Fibroblast of skin of left quadriceps (primary cell): ENCODE measurements at regions not wholly inside any gene's neighbourhood (a gene's known extent, or its start where the extent isn't known, plus 50 kb on each side); places are given as distances from the start of the nearest gene placed in this dataset.
A peak's percentile ranks its signal among the peaks of the same experiment; 100 is the strongest.
"Not testable (repeated sequence)": the region's sequence is repeated elsewhere in the genome, so short reads cannot be mapped to it uniquely, and the experiment has no call there.

ENCODE experiments used
- DNase-seq, 2 experiments: peaks; one replicate each; pipeline ENCODE4 v3.0.0-alpha.2; 2013; ENCODE audit warnings: low read depth in 2 of 2

DNA sequence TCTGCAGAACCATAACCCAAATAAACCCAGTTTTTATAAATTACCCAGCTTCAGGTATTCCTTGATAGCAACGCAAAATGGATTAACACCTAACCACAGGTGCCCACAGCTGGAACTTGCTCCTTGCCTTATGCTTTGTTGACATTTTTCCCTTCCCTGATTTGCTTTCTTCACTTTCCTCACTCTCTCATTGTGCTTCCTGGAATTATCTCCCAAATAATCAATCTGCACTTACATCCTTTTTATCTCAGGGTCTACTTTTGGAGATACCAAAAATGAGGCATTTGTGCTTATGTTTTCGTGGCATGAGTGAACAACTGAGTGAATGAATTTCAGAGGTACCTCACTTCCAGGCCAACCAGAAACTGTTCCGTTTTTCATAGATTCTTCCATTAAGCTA lies 374.3 kb downstream of the DOK5 start:
- no peak for DNase-seq

DNA sequence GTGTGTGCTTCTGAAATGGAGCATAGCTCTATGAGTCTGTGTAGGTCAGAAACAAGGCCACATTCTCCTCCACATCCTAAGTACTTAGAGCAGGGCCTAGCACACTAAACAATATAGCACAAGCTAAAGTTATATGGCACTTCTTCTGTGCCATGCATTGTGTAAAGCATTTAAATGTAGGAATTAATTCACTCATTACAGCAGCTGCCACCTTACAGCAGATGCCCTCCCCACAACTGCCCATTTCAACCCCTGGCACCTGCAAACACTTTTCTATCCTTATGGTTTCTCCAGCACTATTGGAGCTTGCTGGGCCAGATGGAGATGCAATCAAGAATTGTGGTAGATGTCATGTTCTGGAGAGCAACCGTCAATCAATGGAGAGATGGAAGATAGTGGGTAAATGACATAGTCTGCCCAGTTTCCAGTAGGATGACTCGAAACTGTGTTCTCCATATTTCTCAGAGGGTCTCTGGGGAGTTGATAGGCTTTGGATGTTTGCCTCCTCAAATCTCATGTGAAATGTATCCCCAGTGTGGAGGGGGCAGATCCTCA lies 373.7 kb downstream of the DOK5 start:
- DNase-seq, result no peak

DNA sequence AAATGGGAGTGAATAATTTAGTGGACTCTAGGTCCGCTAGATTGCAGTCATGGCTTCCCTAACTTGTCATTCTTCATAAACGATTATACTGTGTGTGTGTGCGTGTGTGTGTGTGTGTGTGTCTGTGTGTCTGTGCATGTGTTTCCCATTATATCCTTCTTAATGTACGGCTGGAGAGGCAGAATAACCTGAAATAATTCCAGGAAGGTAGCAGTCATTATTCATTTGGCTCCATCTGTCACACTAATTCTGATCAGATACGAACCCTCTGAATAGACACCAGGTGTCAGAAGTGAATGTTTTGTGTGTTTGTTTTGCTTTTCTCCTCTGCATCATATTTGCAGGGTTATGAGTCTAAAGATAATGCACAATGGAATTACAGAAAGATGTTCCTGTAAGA lies 372.9 kb downstream of the DOK5 start:
- DNase-seq, result no peak

GRCh38 chr20:54846948-54847347 lies 371.6 kb downstream of the DOK5 start:
- DNase-seq, result no peak

DNA sequence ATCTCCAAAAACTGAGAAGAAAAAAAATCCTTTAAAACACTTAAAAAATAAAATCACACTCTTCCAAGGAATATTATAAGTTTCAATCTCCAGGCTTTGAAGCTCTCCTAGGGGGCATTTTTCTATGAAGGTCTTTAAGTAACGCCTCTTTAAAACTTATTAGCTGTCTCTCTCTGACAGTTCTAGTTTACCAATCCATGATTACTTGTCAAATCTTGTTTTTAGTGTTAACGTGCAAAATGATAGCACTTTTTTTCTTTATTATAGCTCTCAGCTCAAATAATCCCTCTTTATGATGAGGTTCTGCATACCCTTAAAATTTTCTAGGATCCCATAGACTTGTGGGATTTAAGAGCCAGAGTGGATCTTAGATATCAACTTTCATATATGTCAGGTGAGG lies 369.0 kb downstream of the DOK5 start:
- DNase-seq, result no peak

- DNase-seq, result no peak
These were observed 368.5 kb downstream of the DOK5 start for GRCh38 chr20:54843865-54844264.

GRCh38 chr20:54843431-54843830 lies 368.0 kb downstream of the DOK5 start:
- no peak for DNase-seq

DNA sequence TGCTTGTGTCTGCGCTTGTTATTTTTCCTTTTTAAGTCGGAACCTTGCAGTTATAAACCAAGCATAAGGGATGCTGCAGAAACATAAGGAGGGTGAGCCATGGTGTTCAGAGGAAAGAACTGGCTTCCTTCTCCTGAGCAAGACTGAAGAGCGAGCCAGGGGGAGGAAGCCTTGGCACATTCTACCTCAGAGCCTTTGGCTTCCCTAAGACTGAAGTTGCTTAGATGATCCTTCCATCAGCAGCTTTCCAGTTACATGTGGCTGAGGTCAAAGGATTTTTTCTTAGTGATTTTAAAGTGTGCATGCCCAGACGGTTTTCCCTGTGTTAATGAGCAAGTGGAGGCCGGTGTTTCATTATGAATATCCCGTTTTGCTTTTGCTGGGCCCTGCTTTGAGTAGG lies 363.8 kb downstream of the DOK5 start:
- no peak for DNase-seq

DNA sequence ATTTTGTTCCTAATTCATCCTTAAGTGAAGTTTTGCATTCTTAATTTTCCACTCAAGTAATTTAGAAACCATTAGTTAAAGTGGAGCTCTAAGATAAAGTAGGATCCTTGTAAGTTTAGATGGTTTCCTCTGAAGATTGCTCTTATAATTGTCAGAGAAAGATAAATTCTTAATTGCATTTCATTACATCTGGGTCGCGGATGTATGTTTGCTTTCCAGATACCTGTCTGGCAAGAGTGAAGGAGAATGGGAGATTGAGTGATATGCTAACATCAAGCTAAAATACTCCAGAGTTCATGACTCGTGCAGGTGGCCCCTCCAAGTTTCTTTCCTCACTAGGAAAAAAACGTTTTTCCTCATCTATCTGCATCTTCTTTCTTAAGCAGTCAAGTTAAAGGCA lies 361.8 kb downstream of the DOK5 start:
- DNase-seq, result no peak

DNA sequence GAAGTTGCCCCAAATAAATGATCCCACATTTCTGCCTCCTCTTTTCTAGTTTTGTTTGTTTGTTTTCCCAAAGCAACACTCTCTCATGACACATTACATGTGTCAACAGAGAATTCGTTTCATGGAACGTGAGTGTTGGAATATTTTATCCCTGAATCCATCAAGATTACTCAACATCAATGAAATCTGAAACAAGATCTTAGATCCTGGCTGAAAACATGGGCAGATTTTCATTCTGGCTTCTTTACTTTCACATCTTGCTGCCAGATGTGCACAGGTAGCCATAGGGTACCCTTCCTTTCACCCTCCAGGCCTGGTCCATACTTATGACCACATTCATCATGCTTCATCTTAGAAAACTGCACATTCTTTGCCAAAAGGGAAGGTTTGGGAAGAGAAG lies 347.0 kb downstream of the DOK5 start:
- peak; percentile 5 to 6 for DNase-seq

- DNase-seq, result no peak
These were observed 345.0 kb downstream of the DOK5 start for GRCh38 chr20:54820392-54820791.

- no peak for DNase-seq
These were observed 331.1 kb downstream of the DOK5 start for GRCh38 chr20:54806462-54806861.

DNA sequence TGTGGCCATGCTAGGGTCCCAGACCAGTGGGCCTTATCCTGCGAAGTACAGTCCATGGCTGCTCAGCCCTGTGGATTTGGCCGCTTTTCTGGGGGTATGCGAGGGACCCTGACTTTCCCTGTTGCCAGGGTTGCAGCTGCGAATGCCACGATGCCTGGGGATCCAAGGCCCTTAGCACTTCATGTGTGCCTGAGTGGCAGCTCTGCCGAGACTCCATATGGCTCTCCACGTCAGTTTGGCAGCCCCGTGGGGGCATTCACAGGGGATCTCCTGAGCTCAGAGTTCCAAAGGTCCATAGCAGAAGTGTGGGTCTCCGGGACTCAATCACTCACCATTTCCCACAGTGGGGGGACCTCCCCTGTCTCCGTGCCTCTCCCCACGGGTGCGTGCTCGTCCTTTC lies 319.5 kb downstream of the DOK5 start:
- DNase-seq, result no peak

DNA sequence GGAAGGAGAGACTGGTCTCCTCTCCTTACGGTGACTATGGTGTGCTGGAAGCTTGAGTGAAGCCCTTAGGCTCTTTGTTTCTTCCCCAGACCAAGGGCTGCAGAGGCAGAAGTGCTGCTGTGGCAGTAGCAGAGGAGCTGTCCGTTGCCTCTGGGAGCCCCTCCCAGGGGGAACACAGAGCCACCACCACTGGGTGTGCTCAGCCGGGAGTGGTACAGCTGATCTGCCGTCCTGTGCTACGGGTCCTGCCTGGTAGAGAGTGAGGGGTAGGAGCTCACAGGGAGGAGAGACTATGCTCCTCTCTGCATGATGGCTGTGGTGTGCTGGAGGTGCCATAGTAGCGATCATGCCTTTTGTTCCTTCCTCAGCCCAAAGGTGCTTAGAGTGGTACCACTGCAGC lies 318.7 kb downstream of the DOK5 start:
- DNase-seq, result no peak

DNA sequence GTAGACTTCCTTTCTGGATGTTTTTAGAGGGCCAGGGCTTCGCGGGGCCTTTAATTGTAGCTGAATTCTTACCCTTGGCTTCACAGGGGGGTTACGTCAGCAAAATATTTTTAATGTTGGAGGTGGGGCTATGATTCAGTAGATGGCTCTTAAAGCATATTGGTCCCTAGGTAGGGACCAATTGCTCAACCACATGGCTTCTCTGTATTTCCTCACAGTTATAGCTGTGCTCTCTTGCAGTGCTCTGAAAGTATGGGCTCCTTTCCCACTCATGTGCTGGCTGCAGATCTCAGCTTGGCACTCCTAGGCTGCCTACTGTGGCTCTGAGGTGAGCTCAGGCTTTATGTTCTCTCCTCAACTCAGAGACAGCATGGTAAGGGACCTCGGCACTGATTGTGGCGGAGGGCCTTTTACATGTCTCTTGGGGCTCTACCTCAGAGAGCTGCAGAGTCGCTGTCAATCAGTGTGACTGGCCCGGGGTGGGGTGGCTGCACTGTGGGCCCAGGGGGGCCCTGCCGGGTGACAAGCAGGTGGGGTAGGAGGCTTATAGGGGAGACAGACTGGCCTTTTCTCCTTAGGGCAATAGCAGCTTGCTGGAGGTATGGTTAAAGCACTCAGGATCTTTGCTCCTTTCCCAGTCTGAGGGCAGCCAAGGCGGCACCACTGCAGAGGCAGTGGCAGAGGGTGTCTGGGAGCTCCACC lies 318.0 kb downstream of the DOK5 start:
- peak in 1 of 2 experiments; percentile 6 for DNase-seq

- DNase-seq, result no peak
These were observed 317.3 kb downstream of the DOK5 start for GRCh38 chr20:54792688-54793087.

GRCh38 chr20:54788260-54788659 lies 312.9 kb downstream of the DOK5 start:
- DNase-seq, result not testable (repeated sequence)

GRCh38 chr20:54782758-54783157 lies 307.4 kb downstream of the DOK5 start:
- DNase-seq, result not testable (repeated sequence)

DNA sequence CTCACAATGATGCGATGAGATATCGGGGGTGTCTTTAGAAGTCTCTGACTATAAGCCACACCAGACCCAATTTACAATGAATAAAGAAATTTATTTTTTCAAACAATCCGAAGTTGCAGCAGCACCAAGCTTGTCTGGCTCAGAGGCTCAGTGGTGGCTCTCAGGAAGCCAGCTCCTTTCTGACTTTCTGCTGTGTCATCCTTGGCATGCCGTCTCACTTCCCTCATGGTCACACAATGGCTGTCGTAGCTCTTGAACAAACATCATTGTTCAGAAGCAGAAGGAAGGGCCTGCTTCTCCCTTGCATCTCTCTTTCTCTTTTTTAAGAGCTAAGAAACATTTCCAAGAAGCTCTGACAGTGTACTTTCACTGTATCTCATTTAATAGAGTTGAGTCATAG lies 299.0 kb downstream of the DOK5 start:
- no peak for DNase-seq

DNA sequence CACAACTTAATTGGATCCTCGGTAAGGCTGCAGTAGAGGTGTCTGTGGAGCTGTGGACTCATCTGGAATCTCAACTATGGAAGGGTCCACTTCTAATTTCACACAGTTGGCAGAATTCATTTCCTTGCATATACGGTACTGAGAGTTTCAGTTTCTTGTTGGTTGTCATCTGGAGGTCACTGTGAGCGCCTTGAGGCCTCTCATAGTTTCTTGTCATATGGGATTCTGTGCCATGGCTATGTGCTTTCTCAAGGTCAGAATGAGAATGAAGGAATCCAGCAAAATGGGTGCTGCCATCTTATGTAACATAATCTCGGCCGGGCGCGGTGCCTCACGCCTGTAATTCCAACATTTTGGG lies 298.2 kb downstream of the DOK5 start:
- no peak for DNase-seq

- DNase-seq, result no peak
These were observed 297.7 kb downstream of the DOK5 start for GRCh38 chr20:54772893-54773642.

- DNase-seq, result no peak
These were observed 291.1 kb downstream of the DOK5 start for GRCh38 chr20:54766483-54766882.

GRCh38 chr20:54763366-54763765 lies 288.0 kb downstream of the DOK5 start:
- DNase-seq, result no peak
